ENCODE measurements at regions not wholly inside any gene's neighbourhood (a gene's known extent, or its start where the extent isn't known, plus 50 kb on each side); places are given as distances from the start of the nearest gene placed in this dataset.
A peak's percentile ranks its signal among the peaks of the same experiment; 100 is the strongest.
"Not testable (repeated sequence)": the region's sequence is repeated elsewhere in the genome, so short reads cannot be mapped to it uniquely, and the experiment has no call there.

DNA sequence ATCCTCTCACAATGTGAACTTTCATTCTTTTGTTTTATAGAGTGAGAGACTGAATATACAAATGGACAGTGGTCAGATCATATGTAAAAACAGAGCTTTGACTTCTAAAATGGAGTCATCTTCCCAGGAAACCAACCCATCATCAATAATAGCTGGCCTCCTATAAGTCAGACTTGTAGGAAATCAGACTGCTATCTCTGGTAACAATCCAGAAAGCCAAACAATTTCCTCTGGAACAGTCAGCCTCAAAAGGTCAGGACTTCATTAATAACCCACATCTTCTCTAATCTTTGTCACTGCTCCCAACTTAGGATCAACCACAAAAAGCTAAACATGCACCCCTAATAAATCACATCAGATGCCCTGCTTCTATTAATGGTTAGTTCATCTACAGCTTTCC, 227.9 kb upstream of the G2E3 start:
- Mint-ChIP-seq H3K9me3 (peaks cover 4 to 11% of the 10 kb centered on the region in 2 donors), H3K36me3 (peaks cover 0 to 21% of the 10 kb centered on the region in 2 donors), H3K27ac (no peak overlapping the region)
- no peak for DNase-seq (ENCODE audit: low spot score in 2 of 2)
- no peak for ATAC-seq

GRCh38 chr14:30332374-30332773, 226.6 kb upstream of the G2E3 start:
- no peak for DNase-seq (ENCODE audit: low spot score in 2 of 2)
- peaks cover 4 to 11% of the 10 kb centered on the region in 2 donors for H3K9me3 Mint-ChIP-seq
- peaks cover 0 to 21% of the 10 kb centered on the region in 2 donors for H3K36me3 Mint-ChIP-seq
- H3K27ac Mint-ChIP-seq: no peak overlapping the region
- ATAC-seq: no peak

- Mint-ChIP-seq H3K36me3 (peaks cover 0 to 21% of the 10 kb centered on the region in 2 donors), H3K9me3 (peaks cover 4 to 11% of the 10 kb centered on the region in 2 donors), H3K27ac (peak overlapping the region in 1 of 2 donors; percentile 58)
- ATAC-seq (peak; percentile 33 to 92), DNase-seq (ENCODE audit: low spot score in 2 of 2) (no peak)
Observed at GRCh38 chr14:30333934-30334333, 225.0 kb upstream of the G2E3 start.

- Mint-ChIP-seq H3K27ac (no peak overlapping the region), H3K36me3 (peaks cover 0 to 17% of the 10 kb centered on the region in 2 donors), H3K9me3 (peaks cover 4 to 6% of the 10 kb centered on the region in 2 donors)
- DNase-seq (ENCODE audit: low spot score in 2 of 2) (no peak), ATAC-seq (no peak)
Observed at GRCh38 chr14:30337456-30337855, 221.5 kb upstream of the G2E3 start.

DNA sequence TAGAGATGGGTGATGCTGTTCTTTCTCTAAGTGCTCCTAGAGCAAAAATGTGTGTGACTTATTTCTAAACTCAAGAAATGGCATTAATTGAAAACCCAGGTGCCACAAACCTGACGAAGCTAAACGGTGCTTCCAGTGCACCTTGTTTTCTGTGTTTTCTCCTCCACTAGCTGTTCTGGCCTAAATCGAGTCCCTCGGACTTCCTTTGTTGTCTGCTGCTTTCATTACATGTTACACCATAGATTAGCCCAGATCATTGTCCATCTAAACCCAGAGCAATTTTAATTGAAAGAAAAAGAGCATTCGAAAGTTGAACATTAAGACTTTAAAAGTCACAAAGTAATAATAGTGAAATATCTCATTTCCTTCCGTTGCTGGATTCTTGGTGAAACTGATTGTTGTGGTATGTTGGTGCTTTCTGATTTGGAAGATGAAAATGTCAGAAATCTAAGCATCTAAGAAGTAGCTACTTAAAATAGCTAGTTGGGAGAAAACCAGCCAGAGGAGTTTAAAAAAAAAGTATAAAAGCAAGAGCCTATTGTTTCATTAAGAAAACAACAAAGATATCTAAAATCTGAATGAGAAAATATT, 219.6 kb upstream of the G2E3 start:
- ATAC-seq (no peak), DNase-seq (ENCODE audit: low spot score in 2 of 2) (no peak)
- Mint-ChIP-seq H3K27ac (no peak overlapping the region), H3K36me3 (peaks cover 0 to 6% of the 10 kb centered on the region in 2 donors), H3K9me3 (no peaks in the 10 kb centered on the region)

DNA sequence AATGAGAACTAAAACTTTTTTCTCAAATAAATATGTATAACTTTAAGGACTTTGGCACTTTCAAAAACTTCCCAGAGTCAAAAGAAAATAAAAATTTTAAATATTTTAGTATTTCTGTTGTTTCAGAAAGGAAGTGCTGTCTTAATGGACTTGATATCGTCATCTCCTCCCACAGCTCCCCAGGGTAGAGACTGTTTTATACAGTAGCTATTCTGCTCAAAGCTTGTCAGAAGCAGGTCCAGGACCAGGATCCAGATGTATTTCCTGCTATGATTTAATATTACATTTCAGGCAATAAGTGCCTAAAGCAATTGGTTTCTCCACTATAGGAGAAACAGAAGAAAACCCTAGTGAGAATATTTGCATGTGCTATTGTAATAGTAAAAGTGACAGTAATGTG, 218.5 kb upstream of the G2E3 start:
- Mint-ChIP-seq H3K36me3 (no peaks in the 10 kb centered on the region), H3K27ac (no peak overlapping the region), H3K9me3 (no peaks in the 10 kb centered on the region)
- ATAC-seq (no peak), DNase-seq (ENCODE audit: low spot score in 2 of 2) (no peak)

DNA sequence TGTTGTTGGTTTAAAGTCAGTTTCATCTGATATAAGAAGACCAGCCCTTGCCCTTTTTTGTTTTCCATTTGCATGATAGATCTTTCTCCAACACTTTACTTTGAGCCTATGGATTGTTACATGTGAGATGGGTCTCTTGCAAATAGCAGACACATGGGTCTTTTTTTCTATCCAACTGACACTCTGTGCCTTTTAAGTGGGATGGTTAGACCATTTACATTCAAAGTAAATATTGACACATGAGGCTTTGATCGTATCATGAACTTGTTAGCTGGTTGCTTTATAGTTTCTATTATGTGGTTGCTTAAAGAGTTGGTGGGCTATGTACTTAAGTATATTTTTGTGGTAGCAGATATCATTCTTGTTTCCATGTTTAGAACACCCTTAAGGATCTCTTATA, 213.4 kb upstream of the G2E3 start:
- no peak overlapping the region for H3K27ac Mint-ChIP-seq
- H3K36me3 Mint-ChIP-seq: no peaks in the 10 kb centered on the region
- DNase-seq (ENCODE audit: low spot score in 2 of 2): no peak
- no peak for ATAC-seq
- H3K9me3 Mint-ChIP-seq: no peaks in the 10 kb centered on the region

DNA sequence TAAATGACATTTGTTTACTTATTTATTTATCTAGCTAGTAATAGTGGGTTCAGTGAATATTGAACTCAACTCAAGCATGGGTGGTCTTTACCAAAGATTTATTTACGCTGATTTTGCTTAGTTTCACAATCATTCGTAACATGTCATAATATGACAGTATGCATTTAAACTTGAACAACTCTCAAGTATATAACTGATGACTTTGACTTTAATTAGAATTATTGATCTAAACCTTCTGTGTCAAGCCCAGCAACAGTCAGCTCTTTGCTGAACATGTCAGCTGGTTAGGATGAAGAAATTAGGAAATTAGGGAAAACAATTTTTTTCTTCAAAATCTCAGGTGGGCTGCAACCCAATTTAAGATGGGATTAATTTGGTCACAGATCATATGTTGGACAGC, 210.5 kb upstream of the G2E3 start:
- no peak for ATAC-seq

GRCh38 chr14:30349520-30349919, 209.4 kb upstream of the G2E3 start:
- no peaks in the 10 kb centered on the region for H3K36me3 Mint-ChIP-seq
- no peak for DNase-seq (ENCODE audit: low spot score in 2 of 2)
- ATAC-seq: no peak
- no peaks in the 10 kb centered on the region for H3K9me3 Mint-ChIP-seq
- H3K27ac Mint-ChIP-seq: no peak overlapping the region

More for the DNA sequence above, 210.5 kb upstream of the G2E3 start:
- Mint-ChIP-seq H3K36me3 (no peaks in the 10 kb centered on the region), H3K27ac (no peak overlapping the region), H3K9me3 (no peaks in the 10 kb centered on the region)
- no peak for DNase-seq (ENCODE audit: low spot score in 2 of 2)

DNA sequence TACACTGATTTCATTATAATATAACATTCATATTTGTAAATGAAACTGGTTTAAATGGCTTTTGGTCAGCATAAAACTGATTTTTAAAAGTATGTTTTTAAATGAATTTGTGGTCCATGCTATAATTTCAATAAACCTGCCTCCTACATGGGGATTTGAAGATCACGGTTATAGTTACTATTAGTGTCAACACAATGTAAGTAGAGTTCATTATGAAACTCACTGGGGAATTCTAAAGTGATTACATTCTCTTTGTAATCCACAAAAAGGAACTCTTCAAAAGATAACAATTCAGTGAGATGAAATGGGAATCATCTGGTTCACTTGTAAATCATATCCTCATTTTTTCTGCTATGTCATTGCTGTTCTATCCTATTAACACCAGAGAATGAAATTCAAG, 204.5 kb upstream of the G2E3 start:
- peak in 1 of 2 donors; percentile 31 for ATAC-seq
- Mint-ChIP-seq H3K27ac (peak overlapping the region; percentile 70 to 81), H3K36me3 (peaks cover 1 to 14% of the 10 kb centered on the region in 2 donors), H3K9me3 (peaks cover under 1 to 1% of the 10 kb centered on the region in 2 donors)
- no peak for DNase-seq (ENCODE audit: low spot score in 2 of 2)

DNA sequence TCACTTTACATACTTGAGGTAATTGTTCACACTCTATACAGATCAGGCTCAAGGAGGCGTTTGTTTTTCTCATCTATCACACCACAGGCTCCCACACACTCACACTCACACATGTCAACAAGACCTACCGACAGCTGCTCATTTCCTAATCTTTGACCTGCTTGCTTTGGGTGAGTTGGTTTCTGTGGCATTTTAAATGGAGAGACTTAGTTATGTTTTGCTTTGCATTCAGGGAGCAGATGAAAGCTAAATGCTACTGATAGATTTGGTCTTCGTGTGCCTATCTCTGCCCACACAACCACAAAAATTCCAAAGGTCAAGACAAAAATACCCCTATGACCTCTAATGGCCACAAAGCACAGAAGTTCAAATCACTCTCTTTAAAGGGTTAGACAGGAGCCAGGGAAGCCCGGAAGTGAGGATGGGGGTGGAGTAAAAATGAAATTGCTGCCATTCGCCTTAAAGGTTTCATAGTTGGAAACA, 203.5 kb upstream of the G2E3 start:
- H3K27ac Mint-ChIP-seq: peak overlapping the region; percentile 47 to 70
- DNase-seq (ENCODE audit: low spot score in 2 of 2) (peak in 1 of 2 donors; percentile 18), ATAC-seq (peak; percentile 90 to 94)
- peaks cover 5% of the 10 kb centered on the region in 2 donors for H3K9me3 Mint-ChIP-seq
- peaks cover 7 to 19% of the 10 kb centered on the region in 2 donors for H3K36me3 Mint-ChIP-seq

- no peak for ATAC-seq
Observed at GRCh38 chr14:30356438-30357202, 202.3 kb upstream of the G2E3 start.

GRCh38 chr14:30357791-30358190, 201.2 kb upstream of the G2E3 start:
- ATAC-seq (no peak), DNase-seq (ENCODE audit: low spot score in 2 of 2) (no peak)
- H3K9me3 Mint-ChIP-seq: peaks cover 5% of the 10 kb centered on the region in 2 donors
- peaks cover 7 to 19% of the 10 kb centered on the region in 2 donors for H3K36me3 Mint-ChIP-seq
- H3K27ac Mint-ChIP-seq: no peak overlapping the region

More at GRCh38 chr14:30356438-30357202, 202.3 kb upstream of the G2E3 start:
- H3K27ac Mint-ChIP-seq: peak overlapping the region in 1 of 2 donors; percentile 70
- peaks cover 7 to 19% of the 10 kb centered on the region in 2 donors for H3K36me3 Mint-ChIP-seq
- no peak for DNase-seq (ENCODE audit: low spot score in 2 of 2)
- peaks cover 5% of the 10 kb centered on the region in 2 donors for H3K9me3 Mint-ChIP-seq

GRCh38 chr14:30362369-30363218, 196.4 kb upstream of the G2E3 start:
- ATAC-seq (no peak), DNase-seq (ENCODE audit: low spot score in 2 of 2) (no peak)
- peaks cover 13 to 22% of the 10 kb centered on the region in 2 donors for H3K36me3 Mint-ChIP-seq
- peaks cover 5 to 9% of the 10 kb centered on the region in 2 donors for H3K9me3 Mint-ChIP-seq
- no peak overlapping the region for H3K27ac Mint-ChIP-seq

DNA sequence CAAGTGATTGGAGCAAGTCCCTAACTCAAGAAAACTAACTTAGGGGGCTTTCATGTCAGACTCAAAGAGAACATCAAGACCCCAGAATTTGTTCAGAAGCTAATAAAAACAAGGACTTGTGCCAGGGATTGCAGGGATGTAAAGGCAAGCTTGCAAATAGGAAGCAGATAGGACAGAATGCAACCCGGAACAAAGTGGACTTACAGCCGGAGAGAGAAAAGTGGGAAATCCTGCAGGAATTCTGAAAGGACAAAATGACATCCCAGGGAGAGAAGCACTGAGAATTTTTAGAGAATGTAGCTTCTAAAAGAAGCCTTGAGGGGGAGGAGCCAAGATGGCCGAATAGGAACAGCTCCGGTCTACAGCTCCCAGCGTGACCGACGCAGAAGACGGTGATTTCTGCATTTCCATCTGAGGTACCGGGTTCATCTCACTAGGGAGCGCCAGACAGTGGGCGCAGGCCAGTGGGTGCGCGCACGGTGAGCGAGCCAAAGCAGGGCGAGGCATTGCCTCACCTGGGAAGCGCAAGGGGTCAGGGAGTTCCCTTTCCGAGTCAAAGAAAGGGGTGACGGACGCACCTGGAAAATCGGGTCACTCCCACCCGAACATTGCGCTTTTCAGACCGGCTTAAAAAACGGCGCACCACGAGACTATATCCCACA, 195.6 kb upstream of the G2E3 start:
- not testable (repeated sequence) for DNase-seq (ENCODE audit: low spot score in 2 of 2); H3K9me3 Mint-ChIP-seq; ATAC-seq; H3K27ac Mint-ChIP-seq
- peaks cover 13 to 16% of the 10 kb centered on the region in 2 donors for H3K36me3 Mint-ChIP-seq

GRCh38 chr14:30369502-30370180, 189.3 kb upstream of the G2E3 start:
- no peak overlapping the region for H3K27ac Mint-ChIP-seq
- DNase-seq (ENCODE audit: low spot score in 2 of 2): no peak
- H3K36me3 Mint-ChIP-seq: no peaks in the 10 kb centered on the region
- ATAC-seq: no peak
- no peaks in the 10 kb centered on the region for H3K9me3 Mint-ChIP-seq
